ENCODE measurements at regions not wholly inside any gene's neighbourhood (a gene's known extent, or its start where the extent isn't known, plus 50 kb on each side); places are given as distances from the start of the nearest gene placed in this dataset.
"Not testable (repeated sequence)": the region's sequence is repeated elsewhere in the genome, so short reads cannot be mapped to it uniquely, and the experiment has no call there.

- no peak for DNase-seq (ENCODE audit: low spot score)
Measured at GRCh38 chr10:55242544-55242943, 441.5 kb upstream of the PCDH15 start.

- no peak for DNase-seq (ENCODE audit: low spot score)
Measured at GRCh38 chr10:55237462-55237861, 436.4 kb upstream of the PCDH15 start.

GRCh38 chr10:55233505-55233904 is 432.5 kb upstream of the PCDH15 start:
- DNase-seq (ENCODE audit: low spot score) = no peak

GRCh38 chr10:55233090-55233489 is 432.1 kb upstream of the PCDH15 start:
- no peak for DNase-seq (ENCODE audit: low spot score)

- DNase-seq (ENCODE audit: low spot score) = no peak
Measured at GRCh38 chr10:55232553-55232952, 431.5 kb upstream of the PCDH15 start.

- no peak for DNase-seq (ENCODE audit: low spot score)
Measured at GRCh38 chr10:55227967-55228366, 426.9 kb upstream of the PCDH15 start.

- no peak for DNase-seq (ENCODE audit: low spot score)
Measured at GRCh38 chr10:55224007-55224781, 423.2 kb upstream of the PCDH15 start.

GRCh38 chr10:55223352-55223751 is 422.3 kb upstream of the PCDH15 start:
- DNase-seq (ENCODE audit: low spot score) = no peak

GRCh38 chr10:55220975-55221374 is 419.9 kb upstream of the PCDH15 start:
- no peak for DNase-seq (ENCODE audit: low spot score)

- no peak for DNase-seq (ENCODE audit: low spot score)
Measured at GRCh38 chr10:55215699-55216098, 414.7 kb upstream of the PCDH15 start.

GRCh38 chr10:55214608-55215007 is 413.6 kb upstream of the PCDH15 start:
- no peak for DNase-seq (ENCODE audit: low spot score)

- no peak for DNase-seq (ENCODE audit: low spot score)
Measured at GRCh38 chr10:55212051-55212450, 411.0 kb upstream of the PCDH15 start.

- DNase-seq (ENCODE audit: low spot score) = no peak
Measured at GRCh38 chr10:55203874-55204273, 402.8 kb upstream of the PCDH15 start.

- no peak for DNase-seq (ENCODE audit: low spot score)
Measured at GRCh38 chr10:55203319-55203718, 402.3 kb upstream of the PCDH15 start.

- DNase-seq (ENCODE audit: low spot score) = no peak
Measured at GRCh38 chr10:55200020-55200419, 399.0 kb upstream of the PCDH15 start.

GRCh38 chr10:55191236-55191860 is 390.3 kb upstream of the PCDH15 start:
- DNase-seq (ENCODE audit: low spot score) = no peak

GRCh38 chr10:55183993-55184392 is 383.0 kb upstream of the PCDH15 start:
- no peak for DNase-seq (ENCODE audit: low spot score)

GRCh38 chr10:55180357-55180756 is 379.3 kb upstream of the PCDH15 start:
- no peak for DNase-seq (ENCODE audit: low spot score)

GRCh38 chr10:55174419-55174818 is 373.4 kb upstream of the PCDH15 start:
- DNase-seq (ENCODE audit: low spot score) = no peak

- no peak for DNase-seq (ENCODE audit: low spot score)
Measured at GRCh38 chr10:55169493-55169892, 368.5 kb upstream of the PCDH15 start.

GRCh38 chr10:55168343-55168742 is 367.3 kb upstream of the PCDH15 start:
- DNase-seq (ENCODE audit: low spot score) = no peak

- no peak for DNase-seq (ENCODE audit: low spot score)
Measured at GRCh38 chr10:55163388-55163979, 362.5 kb upstream of the PCDH15 start.

GRCh38 chr10:55162321-55162720 is 361.3 kb upstream of the PCDH15 start:
- DNase-seq (ENCODE audit: low spot score) = not testable (repeated sequence)

Data from left forelimb (tissue), 1 donor.